HEK293 (cell line): ENCODE measurements at regions not wholly inside any gene's neighbourhood (a gene's known extent, or its start where the extent isn't known, plus 50 kb on each side); places are given as distances from the start of the nearest gene placed in this dataset.

ENCODE experiments used
- CTCF ChIA-PET: fragments of 350-600 bp; formaldehyde crosslinking; extraction: SDS; loops from one replicate; lab custom pipeline; 2021; ENCODE audit warnings: antibody characterized with exemption; lab: Yijun Ruan, JAX
- POLR2A ChIA-PET: fragments of 300-600 bp; formaldehyde crosslinking; extraction: SDS; loops from one replicate; lab custom pipeline; 2020; ENCODE audit warnings: antibody characterized with exemption, inconsistent platforms; lab: Yijun Ruan, JAX
- H3K27ac ChIP-seq: fragments of 200-500 bp; sonication (Bioruptor generic); 2 replicates; pipeline ENCODE4 v1.5.1; 2014; ENCODE audit warnings: low read depth, low read length, control low read depth, inconsistent platforms; ENCODE audit errors: extremely low read depth
- H3K36me3 ChIP-seq, 2 experiments: fragments of 200-500 bp in 1 of 2; sonication (Bioruptor generic) in 1 of 2; 1 replicate in 1 of 2; 2 replicates in 1 of 2; pipeline ENCODE4 v1.5.1; 2014 to 2017; ENCODE audit warnings: inconsistent platforms in 2 of 2, low read length in 2 of 2; ENCODE audit not compliant: control insufficient read depth in 2 of 2, insufficient read depth in 1 of 2
- H3K4me1 ChIP-seq: fragments of 200-500 bp; sonication (Bioruptor generic); 2 replicates; pipeline ENCODE4 v1.5.1; 2014; ENCODE audit warnings: mild to moderate bottlenecking, low read length, inconsistent platforms; ENCODE audit not compliant: control insufficient read depth, insufficient read depth
- H3K4me3 ChIP-seq: 2 replicates; pipeline ENCODE4 v1.5.1; 2011; ENCODE audit warnings: low read depth, mild to moderate bottlenecking, control low read depth, low read length, moderate library complexity
- H3K9me3 ChIP-seq: fragments of 200-500 bp; sonication (Bioruptor generic); 2 replicates; pipeline ENCODE4 v1.5.1; 2014; ENCODE audit warnings: low read depth, low read length, inconsistent platforms; ENCODE audit not compliant: control insufficient read depth, insufficient read depth
- BCL11A ChIP-seq: fragments of 450-650 bp; formaldehyde crosslinking; IDR thresholded peaks from 2 replicates; pipeline ENCODE4 v1.5.1; 2016; ENCODE audit warnings: low read depth, missing biosample characterization, missing genetic modification characterization
- HOXD13 ChIP-seq: sonication (generic); formaldehyde crosslinking; IDR thresholded peaks from 2 replicates; pipeline ENCODE4 v1.8.0; 2022; ENCODE audit warnings: missing genetic modification reagents, borderline replicate concordance
- KLF8 ChIP-seq: fragments of 450-650 bp; formaldehyde crosslinking; IDR thresholded peaks from 2 replicates; pipeline ENCODE4 v1.5.1; 2016; ENCODE audit warnings: missing biosample characterization, missing genetic modification characterization
- PRDM2 ChIP-seq: fragments of 450-650 bp; formaldehyde crosslinking; IDR thresholded peaks from 2 replicates; pipeline ENCODE4 v1.5.1; 2016; ENCODE audit warnings: missing biosample characterization, missing genetic modification characterization, borderline replicate concordance
- ZNF133 ChIP-seq: fragments of 450-650 bp; formaldehyde crosslinking; IDR thresholded peaks from 2 replicates; pipeline ENCODE4 v1.5.1; 2016; ENCODE audit warnings: missing biosample characterization, missing genetic modification characterization
- ZNF146 ChIP-seq: fragments of 450-650 bp; formaldehyde crosslinking; IDR thresholded peaks from 2 replicates; pipeline ENCODE4 v1.5.1; 2016; ENCODE audit warnings: missing biosample characterization, missing genetic modification characterization
- ZNF174 ChIP-seq: fragments of 450-650 bp; formaldehyde crosslinking; IDR thresholded peaks from 2 replicates; pipeline ENCODE4 v1.5.0; 2017; ENCODE audit warnings: missing biosample characterization, mild to moderate bottlenecking, missing genetic modification characterization
- ZNF280C ChIP-seq: fragments of 450-650 bp; formaldehyde crosslinking; IDR thresholded peaks from 2 replicates; pipeline ENCODE4 v1.5.1; 2016; ENCODE audit warnings: missing biosample characterization, missing genetic modification characterization
- ZNF292 ChIP-seq: fragments of 450-650 bp; formaldehyde crosslinking; IDR thresholded peaks from 2 replicates; pipeline ENCODE4 v1.5.1; 2016; ENCODE audit warnings: low read depth, missing biosample characterization, missing genetic modification characterization, borderline replicate concordance
- ZNF449 ChIP-seq: fragments of 450-650 bp; formaldehyde crosslinking; IDR thresholded peaks from 2 replicates; pipeline ENCODE4 v1.5.1; 2017; ENCODE audit warnings: missing biosample characterization, mild to moderate bottlenecking, missing genetic modification characterization, moderate library complexity
- ZNF473 ChIP-seq: fragments of 450-650 bp; formaldehyde crosslinking; IDR thresholded peaks from 2 replicates; pipeline ENCODE4 v1.5.1; 2017; ENCODE audit warnings: missing biosample characterization, missing genetic modification characterization
- ZNF558 ChIP-seq: fragments of 450-650 bp; formaldehyde crosslinking; IDR thresholded peaks from 2 replicates; pipeline ENCODE4 v1.5.1; 2016; ENCODE audit warnings: missing biosample characterization, missing genetic modification characterization
- ZNF571 ChIP-seq: fragments of 450-650 bp; formaldehyde crosslinking; IDR thresholded peaks from 2 replicates; pipeline ENCODE4 v1.5.0; 2017; ENCODE audit warnings: missing biosample characterization, missing genetic modification characterization
- ZNF596 ChIP-seq: fragments of 450-650 bp; IDR thresholded peaks from 2 replicates; pipeline ENCODE4 v1.5.0; 2018; ENCODE audit warnings: missing biosample characterization, mild to moderate bottlenecking, missing genetic modification characterization, moderate library complexity
- ZNF623 ChIP-seq: fragments of 450-650 bp; formaldehyde crosslinking; IDR thresholded peaks from 2 replicates; pipeline ENCODE4 v1.5.1; 2016; ENCODE audit warnings: missing biosample characterization, missing genetic modification characterization
- ZNF704 ChIP-seq: fragments of 450-650 bp; formaldehyde crosslinking; IDR thresholded peaks from 2 replicates; pipeline ENCODE4 v1.5.1; 2016; ENCODE audit warnings: missing biosample characterization, missing genetic modification characterization
- ZNF707 ChIP-seq: fragments of 450-650 bp; formaldehyde crosslinking; IDR thresholded peaks from 2 replicates; pipeline ENCODE4 v1.5.1; 2016; ENCODE audit warnings: missing biosample characterization, missing genetic modification characterization
- ZNF747 ChIP-seq: fragments of 450-650 bp; formaldehyde crosslinking; IDR thresholded peaks from 2 replicates; pipeline ENCODE4 v1.5.1; 2016; ENCODE audit warnings: missing biosample characterization, missing genetic modification characterization

GRCh38 chr3:147483578-147483977 is 74.4 kb downstream of the ZIC1 start:
- Histone ChIP-seq H3K4me1 (no peaks in the 10 kb centered on the region), H3K36me3 (no peaks in the 10 kb centered on the region), H3K27ac (no peak overlapping the region), H3K9me3 (no peaks in the 10 kb centered on the region), H3K4me3 (no peak overlapping the region)
- no peak for TF ChIP-seq ZNF146 (tag by site-specific recombination)
- TF ChIP-seq ZNF571 (tag by site-specific recombination): no peak
- no peak for TF ChIP-seq KLF8
- TF ChIP-seq ZNF707 (tag by site-specific recombination): no peak
- no peak for TF ChIP-seq ZNF133 (tag by site-specific recombination)
- TF ChIP-seq HOXD13 (CRISPR knock-in tag): no peak
- TF ChIP-seq ZNF747: no peak
- TF ChIP-seq ZNF292: no peak
- no peak for TF ChIP-seq BCL11A
- no peak for TF ChIP-seq PRDM2
- no peak for TF ChIP-seq ZNF473
- no peak for TF ChIP-seq ZNF449 (tag by site-specific recombination)
- no peak for TF ChIP-seq ZNF558 (tag by site-specific recombination)
- no peak for TF ChIP-seq ZNF623 (tag by site-specific recombination)
- no peak for TF ChIP-seq ZNF280C (tag by site-specific recombination)
- TF ChIP-seq ZNF704 (tag by site-specific recombination): no peak
- TF ChIP-seq ZNF596: no peak
- no peak for TF ChIP-seq ZNF174 (tag by site-specific recombination)
- TF ChIP-seq, all 188 proteins: peak for 0
- ChIA-PET CTCF (no interaction called here), POLR2A (no interaction called here)
